HG02943 (cell line): ENCODE measurements at regions not wholly inside any gene's neighbourhood (a gene's known extent, or its start where the extent isn't known, plus 50 kb on each side); places are given as distances from the start of the nearest gene placed in this dataset.
"Not testable (repeated sequence)": the region's sequence is repeated elsewhere in the genome, so short reads cannot be mapped to it uniquely, and the experiment has no call there.

ENCODE experiments used
- ATAC-seq: cut with Tn5 transposase; IDR thresholded peaks from one replicate; pipeline ENCODE4 v1.9.1; 2021; ENCODE audit warnings: mild to moderate bottlenecking, low read depth, moderate library complexity; ENCODE audit not compliant: unreplicated experiment

DNA sequence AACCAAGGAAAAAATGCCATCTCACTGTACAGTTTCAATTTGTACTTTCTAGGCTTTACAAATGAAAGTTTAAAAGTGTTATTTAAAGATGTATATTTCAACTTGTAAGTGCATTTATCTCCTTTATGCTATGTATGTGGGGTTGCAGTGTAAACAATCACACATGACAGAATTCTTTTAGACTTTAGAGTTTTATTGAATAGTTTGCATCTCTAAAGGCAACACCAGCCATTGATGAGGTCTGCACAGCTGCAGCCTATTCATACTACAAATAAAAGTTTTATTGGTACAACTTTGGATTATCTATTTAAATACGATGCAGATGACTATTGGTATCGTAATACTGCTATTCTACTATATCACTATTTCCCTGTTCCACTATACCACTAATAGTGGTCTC is 894.4 kb upstream of the B3GALT2 start:
- no peak for ATAC-seq

DNA sequence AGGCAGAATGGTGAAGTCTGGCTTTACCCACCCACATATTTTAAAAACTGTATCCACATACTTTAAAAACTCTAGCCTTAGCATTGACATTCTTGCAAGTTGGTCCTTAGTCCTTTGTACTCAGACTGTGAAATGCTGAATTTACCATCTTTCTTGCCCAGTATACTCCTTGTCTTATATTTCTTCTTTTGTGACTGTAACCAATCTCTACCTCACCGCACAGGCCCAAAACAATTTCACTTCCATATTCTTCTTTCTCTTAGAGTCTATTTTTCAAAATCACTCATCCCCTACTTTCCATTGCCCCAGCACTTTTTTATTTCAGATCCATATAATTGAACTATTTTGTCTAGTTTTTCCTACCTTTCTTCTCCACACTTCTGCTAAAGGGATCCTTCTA is 892.4 kb upstream of the B3GALT2 start:
- no peak for ATAC-seq

DNA sequence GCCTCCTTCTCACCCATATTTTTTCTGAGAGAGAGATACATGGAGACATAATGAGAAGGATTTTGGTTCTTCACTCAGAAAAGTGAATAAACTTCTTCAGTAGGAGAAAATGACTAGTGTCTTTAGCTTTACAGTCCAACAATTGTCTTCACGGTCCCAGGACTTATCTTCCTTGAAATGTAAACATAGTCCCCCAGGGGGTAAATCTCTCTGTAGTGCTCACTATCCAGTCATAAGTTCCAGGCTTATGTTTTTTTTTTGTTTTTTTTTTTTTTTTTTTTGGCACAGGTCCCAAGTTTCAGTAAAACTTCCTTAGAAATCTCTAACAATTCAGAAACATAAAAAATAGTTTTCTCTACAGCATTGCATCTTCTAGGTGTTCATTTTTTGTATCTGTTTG is 890.2 kb upstream of the B3GALT2 start:
- no peak for ATAC-seq

DNA sequence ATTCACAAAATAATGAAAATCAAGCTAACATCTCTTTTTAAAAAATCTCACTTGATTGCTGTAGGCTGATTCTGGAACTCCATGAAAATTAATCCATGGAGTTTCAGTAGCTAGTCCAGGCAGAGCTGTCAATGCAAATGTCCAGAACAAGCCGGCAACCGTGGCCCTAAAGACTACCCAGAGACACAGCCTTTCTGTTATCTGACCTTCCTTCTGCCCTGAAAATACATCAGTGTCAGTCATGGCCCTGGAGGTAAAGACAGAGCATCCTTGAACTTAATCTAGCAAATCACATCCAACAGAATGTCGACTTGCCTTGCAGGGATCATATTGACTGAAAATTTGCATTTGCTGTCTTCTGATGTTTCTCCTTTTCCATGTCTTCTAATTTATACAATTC is 887.4 kb upstream of the B3GALT2 start:
- ATAC-seq, result no peak

DNA sequence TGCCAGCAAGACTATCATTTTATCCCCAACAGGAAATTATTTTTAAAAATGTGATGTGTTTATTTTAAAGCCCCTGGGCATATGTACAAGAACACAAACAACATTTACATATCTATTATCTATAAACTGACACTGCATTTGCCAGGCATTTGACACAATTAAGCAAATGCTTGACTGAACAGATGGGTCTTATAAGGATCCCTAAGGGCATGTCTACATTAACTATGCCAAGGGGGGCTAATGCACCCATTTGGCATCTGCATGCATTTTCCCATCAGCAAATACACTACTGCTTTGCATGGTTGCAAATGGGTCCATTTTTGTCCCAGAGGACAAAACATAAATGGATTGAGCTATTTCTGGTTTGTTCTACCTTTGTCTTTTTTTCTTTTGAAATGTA is 884.8 kb upstream of the B3GALT2 start:
- ATAC-seq, result no peak

DNA sequence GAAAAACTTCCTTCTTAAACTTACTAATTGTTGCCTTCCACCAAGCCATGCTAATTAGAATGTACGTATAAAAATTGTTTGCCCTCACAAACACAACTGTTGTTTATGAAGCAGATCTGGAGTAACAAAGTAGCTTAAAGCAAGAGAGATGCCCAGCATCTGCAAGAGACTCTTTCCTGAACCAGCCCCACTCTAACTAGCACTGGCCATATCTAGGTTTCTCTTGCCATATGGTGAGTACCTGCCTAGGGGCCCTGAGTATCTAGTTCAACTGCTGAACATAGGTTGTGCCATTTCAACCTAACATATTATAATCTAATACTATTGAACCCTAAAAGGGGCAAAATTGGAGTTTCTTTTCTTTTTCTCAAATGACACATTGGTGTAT is 883.4 kb upstream of the B3GALT2 start:
- ATAC-seq, result no peak

DNA sequence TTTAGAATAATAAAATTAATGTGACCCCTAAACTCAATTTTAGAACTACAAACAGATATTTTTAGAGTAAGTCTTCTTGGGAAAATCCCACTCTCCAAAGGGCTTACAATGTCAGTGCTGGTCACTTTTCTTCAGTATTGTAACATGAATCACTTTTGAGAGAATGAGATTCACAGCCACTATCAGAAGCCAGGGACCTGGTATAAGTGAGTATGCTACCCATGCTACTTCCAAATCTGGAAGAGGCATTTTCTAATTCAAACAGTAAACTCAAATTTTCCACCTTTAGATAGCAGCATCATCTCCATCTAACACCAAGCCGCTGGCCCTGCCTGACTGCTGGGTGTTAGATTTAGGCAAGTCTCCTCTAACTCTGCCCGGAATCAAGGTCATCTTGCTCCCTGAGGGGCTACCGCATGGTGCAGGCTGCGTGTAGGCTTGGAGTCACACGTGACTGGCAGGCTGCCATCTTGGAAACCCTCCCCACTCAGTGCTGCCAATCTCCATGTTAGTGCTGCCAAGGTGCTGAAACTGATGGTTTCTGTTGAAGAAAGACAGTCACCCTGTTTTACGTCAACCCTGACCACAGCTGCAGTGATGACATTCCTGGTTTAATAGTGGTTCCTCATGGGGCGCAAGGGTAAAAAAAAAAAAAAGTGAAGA is 882.9 kb upstream of the B3GALT2 start:
- ATAC-seq, result no peak

DNA sequence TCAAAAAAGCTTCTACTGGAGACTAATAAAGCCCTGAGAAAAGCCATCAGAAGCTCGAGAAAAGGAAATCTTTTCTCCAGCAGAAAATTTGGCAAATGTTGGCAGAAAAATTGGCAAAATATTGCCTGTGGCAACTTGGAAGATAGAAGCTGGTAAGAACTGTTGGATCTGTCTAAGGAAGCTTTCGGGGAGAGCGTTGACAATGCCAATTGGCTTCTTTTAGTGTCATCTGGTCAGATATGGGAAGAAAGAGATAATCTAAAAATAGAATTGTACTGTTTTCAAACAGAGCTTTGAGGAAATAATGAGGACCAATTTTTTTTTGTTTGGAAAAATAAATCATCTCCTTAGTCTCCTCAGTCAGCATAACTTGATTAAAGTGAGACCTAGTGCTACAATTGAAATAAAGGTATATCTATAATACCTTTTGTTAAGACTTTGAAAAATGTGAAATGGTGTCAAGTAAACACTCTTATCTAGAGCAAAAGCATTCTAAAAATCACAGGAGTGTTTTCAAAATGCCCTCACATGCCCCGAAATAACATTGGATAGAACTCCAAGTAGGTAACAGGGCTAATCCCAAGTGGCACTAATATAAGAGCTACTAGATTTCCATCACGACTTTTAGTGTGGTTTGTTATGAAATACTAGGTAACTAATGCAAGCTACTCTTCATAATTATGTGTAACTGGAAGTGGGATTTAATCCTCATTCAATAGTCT is 882.2 kb upstream of the B3GALT2 start:
- ATAC-seq, result no peak

DNA sequence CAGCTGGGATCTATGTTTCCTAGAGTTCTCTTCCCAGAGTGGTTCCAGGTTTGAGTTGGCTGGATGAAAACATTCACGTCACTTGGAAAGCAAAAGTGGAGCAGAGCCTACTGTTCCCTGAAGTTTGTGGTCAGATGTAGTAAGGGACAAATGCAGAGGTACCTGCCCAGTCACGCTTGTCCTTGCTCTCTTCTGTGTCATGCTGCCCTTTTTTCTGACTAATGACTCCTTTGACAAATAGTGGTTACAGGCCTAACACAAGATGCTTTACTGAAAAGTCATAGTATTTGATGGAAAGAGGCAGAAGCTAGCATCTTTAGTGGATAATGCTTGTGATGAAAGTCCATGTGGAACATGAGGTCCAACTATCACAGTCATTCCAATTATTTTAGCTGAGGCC is 881.4 kb upstream of the B3GALT2 start:
- ATAC-seq, result no peak

DNA sequence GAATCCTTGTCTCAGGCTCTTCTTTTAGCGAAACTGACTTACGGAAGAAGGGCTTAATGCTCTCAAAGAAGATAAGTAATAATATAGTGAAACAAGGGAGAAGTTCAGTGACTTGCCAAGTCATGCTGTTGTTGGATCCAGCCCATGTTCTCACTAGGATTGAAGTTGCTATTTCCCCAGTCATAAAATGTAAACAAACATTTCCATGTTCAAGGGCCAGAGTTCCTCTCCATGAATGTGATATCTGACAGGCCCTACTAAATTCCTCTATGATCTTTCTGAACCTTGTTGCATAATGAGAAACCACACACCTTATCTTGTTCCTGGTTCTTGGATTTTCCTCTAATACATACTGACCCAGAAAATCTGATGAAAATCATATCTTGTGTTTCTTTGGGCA is 876.5 kb upstream of the B3GALT2 start:
- ATAC-seq, result no peak

DNA sequence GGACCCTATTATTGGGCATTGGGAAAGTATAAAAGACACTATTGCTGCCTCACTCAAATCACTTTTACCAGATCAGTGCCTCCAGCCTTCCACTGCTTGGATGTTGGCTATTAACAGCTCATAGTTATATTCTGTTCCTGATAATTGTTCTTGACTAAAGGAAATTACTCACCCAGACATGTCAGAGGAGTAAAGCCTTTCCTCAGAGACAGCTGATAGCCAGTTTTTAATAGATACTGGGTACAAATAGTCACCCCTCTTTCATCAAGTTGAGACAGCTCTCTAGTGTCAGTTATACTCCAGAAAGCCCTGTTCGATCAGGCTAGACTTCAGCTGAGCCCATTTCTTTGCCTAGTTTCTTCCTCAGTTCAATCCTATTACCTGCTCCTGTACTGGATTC is 876.1 kb upstream of the B3GALT2 start:
- no peak for ATAC-seq

DNA sequence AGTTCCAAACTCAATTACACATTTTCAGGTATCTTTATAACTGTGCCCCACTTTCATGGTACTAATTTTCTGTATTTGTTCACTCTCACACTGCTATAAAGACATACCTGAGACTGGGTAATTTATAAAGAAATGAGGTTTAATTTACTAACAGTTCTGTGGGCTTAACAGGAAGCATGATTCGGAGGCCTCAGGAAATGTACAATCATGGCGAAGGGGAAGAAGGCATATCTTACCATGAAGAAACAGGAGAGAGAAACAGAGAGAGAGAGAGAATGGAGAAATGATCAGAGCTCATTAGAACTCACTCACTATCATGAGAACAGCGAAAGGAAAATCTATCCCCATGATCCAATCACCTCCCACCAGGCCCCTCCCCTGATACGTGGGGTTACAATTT is 874.1 kb upstream of the B3GALT2 start:
- no peak for ATAC-seq

DNA sequence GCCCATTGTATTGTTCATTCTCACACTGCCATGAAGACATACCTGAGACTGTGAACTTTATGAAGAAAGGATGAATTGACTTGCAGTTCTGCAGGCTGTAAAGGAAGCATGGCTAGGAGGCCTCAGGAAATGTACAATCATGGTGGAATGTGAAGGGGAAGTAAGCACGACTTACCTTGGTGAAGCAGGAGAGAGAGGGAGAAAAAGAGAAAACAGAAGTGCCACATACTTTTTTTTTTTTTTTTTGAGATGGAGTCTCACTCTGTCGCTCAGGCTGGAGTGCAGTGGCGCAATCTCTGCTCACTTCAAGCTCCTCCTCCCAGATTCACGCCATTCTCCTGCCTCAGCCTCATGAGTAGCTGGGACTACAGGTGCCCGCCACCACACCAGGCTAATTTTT is 871.9 kb upstream of the B3GALT2 start:
- ATAC-seq, result not testable (repeated sequence)

DNA sequence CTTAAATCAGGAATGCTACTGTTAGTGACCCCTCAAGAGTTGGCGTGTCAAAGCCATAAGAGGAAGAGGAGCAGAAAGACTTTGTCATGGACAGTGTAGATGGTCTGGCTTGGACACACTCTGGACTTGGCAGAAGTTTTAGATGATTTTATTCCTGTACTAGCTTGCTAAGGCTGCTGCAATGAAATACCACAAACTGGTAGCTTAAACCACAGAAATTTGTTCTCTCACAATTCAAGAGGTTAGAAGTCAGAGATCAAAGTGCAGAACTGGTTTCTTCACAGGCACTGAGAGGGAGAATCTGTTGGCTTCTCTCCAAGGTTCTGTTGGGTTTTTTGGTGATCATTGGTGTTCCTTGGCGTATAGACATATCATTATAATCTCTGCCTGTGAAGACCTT is 869.8 kb upstream of the B3GALT2 start:
- ATAC-seq, result no peak

DNA sequence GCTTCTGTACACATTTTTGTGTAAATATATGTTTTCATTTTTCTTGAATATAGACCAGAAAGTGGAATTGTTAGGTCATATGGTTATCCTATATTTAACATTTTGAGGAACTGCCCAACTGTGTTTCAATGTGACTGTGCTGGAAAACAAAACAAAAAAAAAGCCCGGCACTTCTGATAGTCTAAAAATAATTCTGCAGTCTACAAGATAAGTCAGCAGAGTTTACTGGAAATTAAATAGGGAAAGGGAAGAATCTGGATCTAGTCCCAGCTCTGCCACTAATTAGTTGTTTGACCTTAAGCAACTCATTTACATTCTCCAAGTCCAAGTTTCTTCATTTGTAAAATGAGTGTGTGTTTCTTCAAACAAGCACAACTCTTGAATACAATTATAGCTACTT is 869.1 kb upstream of the B3GALT2 start:
- ATAC-seq, result no peak

DNA sequence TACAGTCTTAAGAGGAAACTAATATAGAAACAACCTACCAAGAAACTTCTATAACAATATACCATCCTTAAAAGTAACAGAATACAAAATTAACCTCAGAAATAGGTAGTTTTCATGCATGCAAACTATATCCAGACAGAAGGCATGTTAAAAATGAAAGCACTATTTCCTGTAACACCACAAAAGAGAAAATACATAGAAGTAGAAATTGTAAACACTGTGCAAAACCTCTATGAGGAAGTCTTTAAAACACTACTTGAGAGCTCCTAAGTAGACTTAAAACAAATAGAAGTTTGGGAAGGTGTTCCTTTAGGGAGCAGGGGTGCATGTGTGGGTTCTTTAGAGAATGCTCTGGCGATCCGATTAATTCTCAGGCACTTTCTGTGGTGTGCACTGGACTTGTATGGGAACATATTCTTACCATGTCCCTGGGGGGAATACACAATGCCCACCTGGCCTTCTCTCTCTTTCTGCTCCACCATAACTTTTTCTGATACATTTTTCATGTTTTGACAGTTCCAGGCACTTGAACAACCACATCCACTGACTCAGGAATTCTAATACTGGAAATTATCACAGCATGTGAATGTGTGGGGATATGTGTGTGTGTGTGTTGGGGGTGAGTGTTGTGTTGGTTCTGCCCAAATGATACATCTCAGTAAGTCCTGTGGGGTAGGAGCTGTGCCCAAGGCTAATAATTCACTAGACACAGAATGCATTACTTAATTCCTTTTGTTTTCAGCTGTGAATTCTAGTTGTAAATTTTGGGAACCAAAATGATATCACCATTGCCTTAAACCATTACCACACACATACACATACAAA is 866.3 kb upstream of the B3GALT2 start:
- no peak for ATAC-seq

DNA sequence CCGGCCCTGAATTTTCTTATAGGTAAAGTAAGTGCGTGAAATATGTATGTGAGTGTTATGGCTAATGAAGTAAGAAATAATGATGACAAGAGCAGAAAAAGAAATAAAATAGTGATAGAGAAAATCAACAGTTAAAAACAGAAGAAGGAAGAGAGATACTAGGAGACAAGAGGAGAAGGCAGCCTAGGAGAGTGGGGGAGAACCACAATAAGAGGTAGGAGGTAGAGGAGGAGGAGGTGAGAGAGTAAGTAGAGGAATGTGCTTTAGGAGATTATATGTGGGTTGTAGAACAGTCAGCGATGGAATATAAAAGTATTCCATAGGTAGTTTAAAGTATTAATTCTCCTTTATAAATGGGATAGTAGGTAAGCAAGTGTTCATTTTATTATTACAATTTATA is 861.5 kb upstream of the B3GALT2 start:
- ATAC-seq, result no peak

DNA sequence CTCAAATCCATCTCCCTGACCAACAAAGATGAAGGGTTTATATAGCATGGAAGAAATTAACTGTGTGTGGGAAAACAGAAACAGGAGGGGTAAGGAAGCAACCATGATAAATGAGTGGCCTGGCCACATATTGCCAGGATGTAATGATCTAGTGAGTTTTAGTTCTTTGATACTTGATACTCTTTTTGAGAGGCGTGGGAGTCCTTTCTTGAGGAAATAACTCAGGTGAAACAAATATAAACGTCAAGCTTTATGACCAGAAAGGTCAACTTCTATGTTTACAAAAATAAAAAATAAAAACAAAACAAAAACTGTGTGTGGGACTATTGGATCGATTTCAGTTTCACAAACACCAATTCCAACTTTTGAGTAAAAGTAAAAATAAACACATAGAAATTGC is 860.8 kb upstream of the B3GALT2 start:
- no peak for ATAC-seq

DNA sequence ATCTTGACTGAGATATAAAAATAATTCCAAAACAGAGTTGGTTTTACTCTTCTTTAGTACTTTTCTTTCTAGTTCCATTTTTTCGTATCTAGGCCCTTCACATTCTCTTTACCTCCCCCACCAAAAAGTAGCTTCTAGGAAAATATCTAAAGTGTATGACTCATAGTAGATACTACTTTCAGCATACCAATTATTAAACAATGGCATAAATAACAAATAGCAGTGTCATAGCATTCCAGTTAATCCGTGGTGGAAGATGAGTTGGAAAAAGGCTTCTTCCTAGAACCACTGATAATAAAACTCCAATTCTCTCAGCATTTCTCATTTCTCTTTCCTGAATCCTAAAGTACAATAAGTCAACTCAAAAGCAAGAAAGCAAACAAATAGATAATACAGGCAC is 859.0 kb upstream of the B3GALT2 start:
- ATAC-seq, result no peak

DNA sequence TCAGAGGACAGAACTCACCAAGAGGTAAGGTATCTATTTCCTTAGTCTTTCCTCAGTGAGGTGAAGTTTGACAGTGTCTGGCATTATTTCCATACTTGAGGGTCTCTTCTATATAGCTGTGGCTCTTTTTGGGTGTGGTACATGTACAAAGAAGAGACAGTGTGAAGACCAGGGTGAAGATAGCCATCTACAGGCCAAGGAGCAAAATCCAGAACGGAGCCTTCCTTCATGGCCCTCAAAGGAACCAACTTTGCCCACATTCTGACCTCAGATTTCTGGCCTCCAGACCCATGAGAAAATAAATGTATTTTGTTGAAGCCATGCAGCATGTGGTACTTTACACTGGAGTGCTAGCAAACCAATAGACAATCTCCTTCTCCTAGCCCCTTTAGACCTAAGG is 858.5 kb upstream of the B3GALT2 start:
- no peak for ATAC-seq

DNA sequence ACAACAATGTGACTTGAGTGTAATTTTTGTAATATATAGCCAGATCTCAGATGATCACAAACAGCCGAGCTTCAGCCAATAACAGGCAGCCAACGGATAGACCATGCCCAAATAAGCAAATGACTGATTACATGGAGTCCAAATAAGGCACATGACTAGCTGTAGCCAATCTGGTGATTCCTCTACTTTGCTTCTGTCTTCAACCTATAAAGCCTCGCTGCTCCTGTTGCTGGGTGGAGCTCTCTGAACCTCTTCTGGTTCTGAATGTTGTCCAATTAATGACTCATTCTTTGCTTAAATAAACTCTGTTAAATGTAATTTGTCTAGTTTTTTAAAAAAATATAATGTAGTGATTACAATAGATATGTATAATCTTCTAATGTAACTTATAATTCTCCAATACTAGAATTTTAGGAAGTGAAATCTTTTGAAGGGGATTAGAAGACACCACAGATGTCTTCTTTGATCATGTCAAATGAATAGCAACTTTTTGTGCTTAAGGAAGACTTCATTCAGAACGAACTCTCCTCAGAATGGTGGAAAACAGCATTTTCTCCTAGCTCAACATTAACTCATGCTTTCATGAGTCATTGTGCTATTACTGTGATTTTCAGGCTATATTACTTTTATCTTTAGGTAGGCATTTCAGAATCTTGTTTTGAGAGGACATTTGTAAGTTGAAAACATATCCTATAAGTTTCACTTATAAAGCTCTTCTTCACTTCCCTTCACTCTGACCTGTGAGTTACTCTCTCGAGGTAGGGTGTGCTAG is 857.8 kb upstream of the B3GALT2 start:
- no peak for ATAC-seq
